Adrenal gland (tissue), 9 donors: ENCODE measurements at regions not wholly inside any gene's neighbourhood (a gene's known extent, or its start where the extent isn't known, plus 50 kb on each side); places are given as distances from the start of the nearest gene placed in this dataset.
A peak's percentile ranks its signal among the peaks of the same experiment; 100 is the strongest.
"Not testable (repeated sequence)": the region's sequence is repeated elsewhere in the genome, so short reads cannot be mapped to it uniquely, and the experiment has no call there.

Source experiments
- DNase-seq, 7 donors: peaks; one replicate each; pipeline ENCODE4 v3.0.0-alpha.2; 2019 to 2020
- H3K27ac ChIP-seq, 5 donors: fragments of 200-600 bp; sonication (generic) in 4 of 5; 1 replicate in 3 of 5; 2 replicates in 2 of 5; pipeline versions ENCODE4 v1.5.1 to v1.8.0; 2016 to 2020; ENCODE audit warnings: mild to moderate bottlenecking in 1 of 5
- H3K27me3 ChIP-seq: fragments of 200-600 bp; 2 replicates; pipeline ENCODE4 v1.8.0; 2021
- H3K36me3 ChIP-seq, 2 donors: fragments of 200-600 bp; replicated peaks in 1 of 2; 1 replicate in 1 of 2; 2 replicates in 1 of 2; pipeline versions ENCODE4 v1.5.1 to v1.8.0; 2018 to 2022
- H3K4me1 ChIP-seq, 2 donors: fragments of 200-600 bp; replicated peaks in 1 of 2; 1 replicate in 1 of 2; 2 replicates in 1 of 2; pipeline versions ENCODE4 v1.5.1 to v1.8.0; 2018 to 2021
- H3K4me3 ChIP-seq, 4 donors: fragments of 200-600 bp; sonication (generic) in 3 of 4; one replicate each; pipeline ENCODE4 v1.5.1; 2016 to 2018
- H3K9me3 ChIP-seq, 3 donors: fragments of 200-600 bp; sonication (generic) in 1 of 3; replicated peaks in 1 of 3; 1 replicate in 2 of 3; 2 replicates in 1 of 3; pipeline versions ENCODE4 v1.5.1 to v1.8.0; 2016 to 2021
- CTCF ChIP-seq, 6 experiments: fragments of 450-650 bp in 4 of 6; fragments of 200-600 bp in 2 of 6; sonication (generic) in 1 of 6; IDR thresholded peaks; 1 replicate in 5 of 6; 2 replicates in 1 of 6; pipeline versions ENCODE4 v1.5.1 to v1.8.0; 2016 to 2021; ENCODE audit warnings: antibody characterized with exemption in 6 of 6, mild to moderate bottlenecking in 2 of 6, moderate library complexity in 1 of 6
- POLR2A ChIP-seq, 2 donors: fragments of 450-650 bp; IDR thresholded peaks; one replicate each; pipeline ENCODE4 v1.6.1; 2017; ENCODE audit warnings: antibody characterized with exemption in 2 of 2, mild to moderate bottlenecking in 2 of 2, moderate library complexity in 1 of 2
- WGBS, 4 donors: extraction: QIAGEN DNeasy Blood & Tissue Kit in 2 of 4; methylation state at CpG; one replicate each; pipeline versions ENCODE4 v1.1.5 to v1.1.7; 2013 to 2017; 5-methylcytosine and 5-hydroxymethylcytosine counted together
- intact Hi-C, 2 donors: fragments of 100-400 bp; cut with DNase I; formaldehyde crosslinking; loops; one replicate each; pipeline versions ENCODE4 v1.14.1 to v1.15.0; 2022 to 2023
- donor health status: healthy with polysubstance abuse.
- donor health status: Bipolar disorder and iron deficiency.
- donor health status: DM: yes; HTN: yes; CAD: no.
- donor health status: DM: no; HTN: no; CAD: no.
- donor health status: DM: no; HTN: no; CAD: no.

DNA sequence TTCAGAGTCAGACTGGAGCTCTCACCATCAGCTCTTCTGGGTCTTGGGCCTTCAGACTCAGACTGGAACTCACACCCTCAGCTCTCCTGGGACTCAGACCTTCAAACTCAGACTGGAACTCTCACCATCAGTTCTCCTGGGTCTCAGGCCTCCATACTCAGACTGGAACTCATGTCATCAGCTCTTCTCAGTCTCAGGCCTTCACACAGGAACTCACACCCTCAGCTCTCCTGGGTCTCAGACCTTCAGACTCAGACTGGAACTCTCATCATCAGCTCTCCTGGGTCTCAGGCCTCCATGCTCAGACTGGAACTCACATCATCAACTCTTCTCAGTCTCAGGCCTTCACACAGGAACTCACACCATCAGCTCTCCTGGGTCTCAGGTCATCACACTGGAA lies 147.2 kb upstream of the MXRA5 start:
- no peak overlapping the region for H3K27ac ChIP-seq
- intact Hi-C loops: no loop called here
- no peak for TF ChIP-seq CTCF (IDR thresholded peaks at IDR 0.05)
- no peak for TF ChIP-seq POLR2A (IDR thresholded peaks at IDR 0.05)
- no peak for DNase-seq
- H3K4me1 ChIP-seq: no peaks in the 10 kb centered on the region
- no peak overlapping the region for H3K4me3 ChIP-seq
- H3K9me3 ChIP-seq: no peaks in the 10 kb centered on the region
- H3K36me3 ChIP-seq: no peaks in the 10 kb centered on the region
- H3K27me3 ChIP-seq: no peaks in the 10 kb centered on the region

GRCh38 chrX:3485727-3486126 lies 139.3 kb upstream of the MXRA5 start:
- no peak overlapping the region for H3K27ac ChIP-seq
- H3K4me1 ChIP-seq: no peaks in the 10 kb centered on the region
- no peak for TF ChIP-seq POLR2A (IDR thresholded peaks at IDR 0.05)
- TF ChIP-seq CTCF (IDR thresholded peaks at IDR 0.05): no peak
- H3K36me3 ChIP-seq: no peaks in the 10 kb centered on the region
- H3K4me3 ChIP-seq: no peak overlapping the region
- whole genome bisulfite sequencing, 4 donors: 68 to 82% (median 75%) methylated on average over 4 to 8 of the region's 8 CpGs
- H3K27me3 ChIP-seq: no peaks in the 10 kb centered on the region
- no peak for DNase-seq
- no peaks in the 10 kb centered on the region for H3K9me3 ChIP-seq
- intact Hi-C loops: no loop called here

GRCh38 chrX:3479026-3479425 lies 132.6 kb upstream of the MXRA5 start:
- H3K27ac ChIP-seq: no peak overlapping the region
- no peaks in the 10 kb centered on the region for H3K36me3 ChIP-seq
- intact Hi-C loops: no loop called here
- H3K4me3 ChIP-seq: no peak overlapping the region
- no peaks in the 10 kb centered on the region for H3K4me1 ChIP-seq
- WGBS, 4 donors: 61 to 83% (median 73%) methylated on average over 4 of the region's 4 CpGs
- no peaks in the 10 kb centered on the region for H3K27me3 ChIP-seq
- H3K9me3 ChIP-seq: no peaks in the 10 kb centered on the region
- no peak for TF ChIP-seq POLR2A (IDR thresholded peaks at IDR 0.05)
- TF ChIP-seq CTCF (IDR thresholded peaks at IDR 0.05): no peak
- no peak for DNase-seq

- no peak for DNase-seq
- no peaks in the 10 kb centered on the region for H3K4me1 ChIP-seq
- H3K4me3 ChIP-seq: no peak overlapping the region
- H3K9me3 ChIP-seq: no peaks in the 10 kb centered on the region
- H3K27me3 ChIP-seq: no peaks in the 10 kb centered on the region
- H3K27ac ChIP-seq: no peak overlapping the region
- no peak for TF ChIP-seq POLR2A (IDR thresholded peaks at IDR 0.05)
- no peak for TF ChIP-seq CTCF (IDR thresholded peaks at IDR 0.05)
- H3K36me3 ChIP-seq: no peaks in the 10 kb centered on the region
- 79 to 89% (median 85%) methylated on average over 4 of the region's 4 CpGs for WGBS, 4 donors
- intact Hi-C loops: no loop called here
Observed at GRCh38 chrX:3476973-3477372, 130.5 kb upstream of the MXRA5 start.

GRCh38 chrX:3470211-3470679 lies 123.8 kb upstream of the MXRA5 start:
- H3K36me3 ChIP-seq, intact Hi-C loops, H3K9me3 ChIP-seq, H3K4me1 ChIP-seq, H3K27me3 ChIP-seq: not testable (repeated sequence)
- peak overlapping the region; percentile 22 to 82 (median 46) for H3K27ac ChIP-seq
- DNase-seq: peak; percentile 51 to 87 (median 76)
- peak overlapping the region in 1 of 4 donors; percentile 21 for H3K4me3 ChIP-seq
- WGBS, 4 donors: 36 to 75% (median 48%) methylated on average over 7 of the region's 7 CpGs
